ENCODE measurements at regions not wholly inside any gene's neighbourhood (a gene's known extent, or its start where the extent isn't known, plus 50 kb on each side); places are given as distances from the start of the nearest gene placed in this dataset.

DNA sequence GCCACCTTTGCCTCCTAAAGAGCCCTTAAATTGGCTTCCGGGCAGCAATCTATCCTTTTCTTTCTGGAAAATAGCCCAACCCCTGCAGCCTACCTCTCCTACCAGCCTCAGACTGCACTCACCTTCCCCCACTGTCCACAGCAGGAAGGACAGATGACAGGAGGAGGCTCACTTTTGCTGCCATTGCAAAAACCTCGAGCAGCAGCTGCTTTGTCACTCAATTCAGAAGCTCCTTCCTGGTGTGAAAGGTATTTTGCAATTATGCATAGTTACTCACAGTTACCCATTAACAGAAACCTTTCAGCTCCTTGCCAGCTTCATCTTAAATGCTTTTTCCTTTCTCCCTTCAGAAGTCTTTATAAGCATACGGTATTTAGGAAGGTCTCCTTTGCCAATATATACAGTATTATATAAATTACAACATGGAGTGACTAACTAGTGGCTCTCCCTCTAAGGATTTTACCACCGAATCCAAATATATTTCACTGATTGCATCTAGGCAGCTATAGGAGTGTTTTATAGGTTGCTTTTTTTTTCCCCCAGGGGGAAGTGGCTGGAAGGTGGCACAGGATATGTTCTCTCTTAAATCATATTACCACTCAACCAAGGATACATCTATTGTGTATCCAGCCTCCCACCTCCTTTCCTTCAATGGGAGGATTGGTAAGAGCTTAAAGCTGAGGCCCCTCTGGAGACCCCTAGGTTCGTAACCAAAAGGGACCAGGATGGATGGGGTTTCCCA, 142.1 kb upstream of the IPO9 start:
- Histone ChIP-seq H3K27me3 (no peaks in the 10 kb centered on the region), H3K36me3 (no peaks in the 10 kb centered on the region), H3K4me1 (peaks cover 0 to 12% of the 10 kb centered on the region in 2 donors), H3K9me3 (no peaks in the 10 kb centered on the region), H3K27ac (no peak overlapping the region), H3K4me3 (replicated peaks in 1 of 3) (no peak overlapping the region)
- intact Hi-C loops (cut with DNase I): no loop called here
- WGBS, 2 donors: 58 to 66% methylated on average over 5 of the region's 5 CpGs
- TF ChIP-seq POLR2A (IDR thresholded peaks at IDR 0.05) (no peak), CTCF (IDR thresholded peaks at IDR 0.05) (no peak)
- no peak for DNase-seq

DNA sequence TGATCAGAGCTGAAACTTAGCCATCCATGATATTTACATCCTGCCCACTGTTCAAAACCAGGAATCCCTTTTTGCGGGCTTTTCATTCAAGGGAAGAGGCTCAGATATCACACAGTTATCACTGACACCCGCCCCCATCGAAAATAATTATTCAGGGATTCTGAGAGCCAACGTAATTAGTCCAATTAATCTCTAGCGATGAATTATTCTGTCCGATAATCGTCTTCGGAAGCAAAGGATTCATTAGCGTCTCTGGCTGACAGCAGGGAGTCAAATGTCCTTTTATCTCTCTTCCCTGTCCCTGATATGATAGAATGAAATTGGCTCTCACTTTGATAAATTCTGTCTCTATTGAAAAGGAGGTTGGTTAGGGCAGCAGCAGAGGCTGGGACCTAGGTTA, 140.4 kb upstream of the IPO9 start:
- H3K36me3 ChIP-seq: no peaks in the 10 kb centered on the region
- no peak overlapping the region for H3K4me3 ChIP-seq (replicated peaks in 1 of 3)
- no peaks in the 10 kb centered on the region for H3K9me3 ChIP-seq
- TF ChIP-seq CTCF (IDR thresholded peaks at IDR 0.05) (no peak), POLR2A (IDR thresholded peaks at IDR 0.05) (no peak)
- WGBS, 2 donors: 95% methylated on average over 9 of the region's 9 CpGs
- H3K4me1 ChIP-seq: peaks cover 0 to 22% of the 10 kb centered on the region in 2 donors
- no peaks in the 10 kb centered on the region for H3K27me3 ChIP-seq
- DNase-seq: no peak
- intact Hi-C loops (cut with DNase I): no loop called here
- H3K27ac ChIP-seq: no peak overlapping the region

DNA sequence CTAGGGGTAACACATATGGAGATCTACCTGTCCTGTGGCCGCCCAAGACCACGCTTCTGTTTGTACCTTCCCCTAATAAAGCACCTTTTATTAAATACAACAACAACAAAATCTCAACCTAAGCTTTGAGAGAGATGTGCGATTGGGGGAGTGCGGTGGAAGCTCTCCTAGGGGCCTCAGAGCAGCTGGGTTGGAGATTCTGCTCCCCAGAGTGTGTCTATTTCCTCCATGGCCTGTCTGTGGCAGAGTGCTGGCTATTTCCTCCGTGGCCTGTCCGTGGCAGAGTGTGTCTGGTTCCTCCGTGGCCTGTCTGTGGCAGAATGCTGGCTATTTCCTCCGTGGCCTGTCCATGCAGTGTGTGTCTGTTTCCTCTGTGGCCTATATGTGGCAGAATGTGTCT, 139.3 kb upstream of the IPO9 start:
- H3K4me1 ChIP-seq: peaks cover 0 to 31% of the 10 kb centered on the region in 2 donors
- 90 to 95% methylated on average over 8 of the region's 8 CpGs for WGBS, 2 donors
- no peak overlapping the region for H3K4me3 ChIP-seq (replicated peaks in 1 of 3)
- DNase-seq: no peak
- H3K27me3 ChIP-seq: no peaks in the 10 kb centered on the region
- H3K27ac ChIP-seq: no peak overlapping the region
- no peaks in the 10 kb centered on the region for H3K36me3 ChIP-seq
- no peak for TF ChIP-seq CTCF (IDR thresholded peaks at IDR 0.05)
- H3K9me3 ChIP-seq: no peaks in the 10 kb centered on the region
- intact Hi-C loops (cut with DNase I): no loop called here

GRCh38 chr1:201690528-201690927, 138.4 kb upstream of the IPO9 start:
- Histone ChIP-seq H3K36me3 (no peaks in the 10 kb centered on the region), H3K27me3 (no peaks in the 10 kb centered on the region), H3K4me1 (peaks cover 3 to 40% of the 10 kb centered on the region in 2 donors), H3K9me3 (no peaks in the 10 kb centered on the region), H3K27ac (no peak overlapping the region), H3K4me3 (replicated peaks in 1 of 3) (no peak overlapping the region)
- intact Hi-C loops (cut with DNase I): no loop called here
- WGBS, 2 donors: 86 to 97% methylated on average over 10 of the region's 10 CpGs
- TF ChIP-seq POLR2A (IDR thresholded peaks at IDR 0.05): no peak
- no peak for TF ChIP-seq CTCF (IDR thresholded peaks at IDR 0.05)
- DNase-seq: no peak

DNA sequence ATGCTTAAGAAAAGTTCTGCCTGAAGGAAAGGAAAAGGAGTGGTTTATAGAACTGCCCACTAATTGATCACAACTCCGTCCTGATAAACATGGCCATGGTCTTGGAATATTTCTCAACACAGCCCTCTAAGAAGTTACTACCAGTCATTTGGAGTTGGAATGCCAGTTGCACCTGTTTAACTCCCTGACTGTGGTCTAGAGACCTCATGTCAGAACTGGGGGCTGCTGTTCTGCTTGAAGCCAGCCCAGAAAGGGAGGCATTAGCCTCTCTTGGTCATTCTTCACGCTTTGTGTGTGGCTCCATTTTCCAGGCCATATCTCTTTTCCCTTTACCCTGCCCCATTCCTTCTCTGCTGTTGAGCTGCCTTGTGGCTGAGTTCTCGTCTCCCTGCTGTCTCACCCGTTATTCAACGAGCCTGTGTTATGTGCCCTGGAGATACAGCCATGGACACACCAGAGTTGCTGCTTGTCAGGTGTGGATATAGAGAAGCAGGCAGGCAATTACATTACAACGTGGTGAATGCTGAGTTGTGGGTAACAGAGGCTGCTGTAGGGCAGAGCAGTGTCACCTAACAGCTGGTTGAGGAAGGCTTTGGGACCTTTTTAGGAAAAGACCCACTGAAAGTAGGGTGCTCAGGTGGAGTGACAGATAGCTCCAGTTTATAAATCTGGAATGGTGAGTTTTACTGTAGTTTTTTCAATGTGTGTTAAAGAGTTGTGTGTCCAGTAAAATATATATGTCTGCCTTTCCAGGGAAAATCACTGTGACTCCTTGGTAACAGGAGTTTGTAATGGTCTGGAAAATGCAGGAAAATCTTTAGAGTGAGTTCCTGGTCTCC, 137.0 kb upstream of the IPO9 start:
- Histone ChIP-seq H3K4me3 (replicated peaks in 1 of 3) (no peak overlapping the region), H3K36me3 (no peaks in the 10 kb centered on the region), H3K9me3 (no peaks in the 10 kb centered on the region), H3K27ac (no peak overlapping the region), H3K27me3 (no peaks in the 10 kb centered on the region), H3K4me1 (peaks cover 8 to 46% of the 10 kb centered on the region in 2 donors)
- TF ChIP-seq CTCF (IDR thresholded peaks at IDR 0.05) (no peak), POLR2A (IDR thresholded peaks at IDR 0.05) (no peak)
- no peak for DNase-seq
- intact Hi-C loops (cut with DNase I): no loop called here
- WGBS, 2 donors: 74 to 85% methylated on average over 6 of the region's 6 CpGs

Measured in thyroid gland (tissue), 4 donors.